OCI-LY3 (cell line): ENCODE measurements at regions not wholly inside any gene's neighbourhood (a gene's known extent, or its start where the extent isn't known, plus 50 kb on each side); places are given as distances from the start of the nearest gene placed in this dataset.

Experiments used
- H2AFZ ChIP-seq: fragments of 200-600, 300-600 bp; shearing (Covaris generic); 2 replicates; pipeline ENCODE4 v1.6.0; 2014; ENCODE audit warnings: antibody characterized with exemption, low read depth, low read length
- H3K27ac ChIP-seq: fragments of 200-600, 300-600 bp; sonication (generic); 2 replicates; pipeline ENCODE4 v1.5.1; 2014; ENCODE audit warnings: mild to moderate bottlenecking, low read length, moderate library complexity, mixed read lengths
- H3K27me3 ChIP-seq: fragments of 200-600, 300-600 bp; sonication (generic); 2 replicates; pipeline ENCODE4 v1.6.1; 2014; ENCODE audit warnings: low read depth, low read length, mixed read lengths
- H3K36me3 ChIP-seq: fragments of 200-600, 300-600 bp; sonication (generic); replicated peaks from 2 replicates; pipeline ENCODE3; 2014; ENCODE audit warnings: low read depth, low read length, mixed read lengths
- H3K4me1 ChIP-seq: fragments of 300-600, 200-600 bp; sonication (generic); 2 replicates; pipeline ENCODE4 v1.6.1; 2014; ENCODE audit warnings: low read length, mixed read lengths
- H3K4me2 ChIP-seq: fragments of 200-600, 300-600 bp; sonication (generic); 2 replicates; pipeline ENCODE4 v1.6.1; 2014; ENCODE audit warnings: low read length, mixed read lengths
- H3K4me3 ChIP-seq: fragments of 300-600, 200-600 bp; sonication (generic); 2 replicates; pipeline ENCODE4 v1.5.1; 2014; ENCODE audit warnings: antibody characterized with exemption, mild to moderate bottlenecking, low read length, moderate library complexity
- H3K79me2 ChIP-seq: fragments of 300-600, 200-600 bp; shearing (Covaris generic); 2 replicates; pipeline ENCODE4 v1.6.1; 2014; ENCODE audit warnings: mild to moderate bottlenecking, low read length, mixed read lengths
- H3K9ac ChIP-seq: fragments of 300-600, 200-600 bp; shearing (Covaris generic); 2 replicates; pipeline ENCODE4 v1.6.0; 2014; ENCODE audit warnings: mild to moderate bottlenecking, low read length, moderate library complexity
- H3K9me3 ChIP-seq: fragments of 200-600, 300-600 bp; shearing (Covaris generic); 2 replicates; pipeline ENCODE4 v1.6.1; 2014; ENCODE audit warnings: low read length, mixed read lengths; ENCODE audit not compliant: insufficient read depth
- H4K20me1 ChIP-seq: fragments of 200-600, 300-600 bp; sonication (generic); 2 replicates; pipeline ENCODE4 v1.6.1; 2016; ENCODE audit warnings: low read length, mixed read lengths; ENCODE audit not compliant: insufficient read depth
- CTCF ChIP-seq: fragments of 200-600, 300-600 bp; sonication (generic); IDR thresholded peaks from 2 replicates; pipeline ENCODE4 v1.5.1; 2014; ENCODE audit warnings: antibody characterized with exemption, low read length, low read depth
- EZH2phosphoT487 ChIP-seq: fragments of 200-600 bp; shearing (Covaris generic); IDR thresholded peaks from 2 replicates; pipeline ENCODE4 v1.6.1; 2018; ENCODE audit warnings: antibody characterized with exemption, mixed run types, low read depth

GRCh38 chr2:118645876-118646275 lies 201.6 kb downstream of the EN1 start:
- TF ChIP-seq CTCF (no peak), EZH2phosphoT487 (no peak)
- H3K4me1 ChIP-seq = no peaks in the 10 kb centered on the region
- H4K20me1 ChIP-seq = no peaks in the 10 kb centered on the region
- H3K4me3 ChIP-seq = no peak overlapping the region
- no peak overlapping the region for H3K27ac ChIP-seq
- no peak overlapping the region for H2AFZ ChIP-seq
- H3K27me3 ChIP-seq = no peaks in the 10 kb centered on the region; the same call in 1 of the 2 replicates
- H3K9ac ChIP-seq = no peak overlapping the region
- H3K9me3 ChIP-seq = no peaks in the 10 kb centered on the region
- H3K4me2 ChIP-seq = no peak overlapping the region
- H3K79me2 ChIP-seq = no peaks in the 10 kb centered on the region
- H3K36me3 ChIP-seq = no peaks in the 10 kb centered on the region

- Histone ChIP-seq H3K79me2 (no peaks in the 10 kb centered on the region), H3K27ac (no peak overlapping the region), H3K4me3 (no peak overlapping the region), H3K4me2 (no peak overlapping the region), H4K20me1 (no peaks in the 10 kb centered on the region), H3K4me1 (no peaks in the 10 kb centered on the region), H3K36me3 (no peaks in the 10 kb centered on the region), H3K9ac (no peak overlapping the region), H2AFZ (no peak overlapping the region), H3K9me3 (no peaks in the 10 kb centered on the region), H3K27me3 (no peaks in the 10 kb centered on the region)
- TF ChIP-seq CTCF (no peak), EZH2phosphoT487 (no peak)
These were observed 203.3 kb downstream of the EN1 start for GRCh38 chr2:118644190-118644589.

- no peak overlapping the region for H3K4me3 ChIP-seq
- no peak for TF ChIP-seq CTCF
- no peak for TF ChIP-seq EZH2phosphoT487
- H3K9me3 ChIP-seq = no peaks in the 10 kb centered on the region
- H3K27ac ChIP-seq = no peak overlapping the region
- H4K20me1 ChIP-seq = no peaks in the 10 kb centered on the region
- H3K4me2 ChIP-seq = no peak overlapping the region
- no peak overlapping the region for H2AFZ ChIP-seq
- no peak overlapping the region for H3K9ac ChIP-seq
- no peaks in the 10 kb centered on the region for H3K27me3 ChIP-seq
- H3K36me3 ChIP-seq = no peaks in the 10 kb centered on the region
- H3K79me2 ChIP-seq = no peaks in the 10 kb centered on the region
- no peaks in the 10 kb centered on the region for H3K4me1 ChIP-seq
These were observed 204.2 kb downstream of the EN1 start for GRCh38 chr2:118643294-118643693.

GRCh38 chr2:118642501-118642900 lies 204.9 kb downstream of the EN1 start:
- Histone ChIP-seq H3K4me3 (no peak overlapping the region), H3K27me3 (no peaks in the 10 kb centered on the region), H4K20me1 (no peaks in the 10 kb centered on the region), H3K4me2 (no peak overlapping the region), H3K36me3 (no peaks in the 10 kb centered on the region), H3K79me2 (no peaks in the 10 kb centered on the region), H3K27ac (no peak overlapping the region), H2AFZ (no peak overlapping the region), H3K9me3 (no peaks in the 10 kb centered on the region), H3K9ac (no peak overlapping the region), H3K4me1 (no peaks in the 10 kb centered on the region)
- TF ChIP-seq EZH2phosphoT487 (no peak), CTCF (no peak)
